ENCODE measurements at regions not wholly inside any gene's neighbourhood (a gene's known extent, or its start where the extent isn't known, plus 50 kb on each side); places are given as distances from the start of the nearest gene placed in this dataset.
"Not testable (repeated sequence)": the region's sequence is repeated elsewhere in the genome, so short reads cannot be mapped to it uniquely, and the experiment has no call there.

DNA sequence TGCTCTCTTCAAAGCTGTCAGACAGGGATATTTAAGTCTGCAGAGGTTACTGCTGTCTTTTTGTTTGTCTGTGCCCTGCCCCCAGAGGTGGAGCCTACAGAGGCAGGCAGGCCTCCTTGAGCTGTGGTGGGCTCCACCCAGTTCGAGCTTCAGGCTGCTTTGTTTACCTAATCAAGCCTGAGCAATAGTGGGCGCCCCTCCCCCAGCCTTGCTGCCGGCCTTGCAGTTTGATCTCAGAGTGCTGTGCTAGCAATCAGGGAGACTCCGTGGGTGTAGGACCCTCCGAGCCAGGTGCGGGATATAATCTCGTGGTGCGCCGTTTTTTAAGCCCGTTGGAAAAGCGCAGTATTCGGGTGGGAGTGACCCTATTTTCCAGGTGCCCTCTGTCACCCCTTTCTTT lies 217.3 kb upstream of the PLPP4 start:
- DNase-seq (ENCODE audit: low spot score), result peak; percentile 78
- peaks cover 20% of the 10 kb centered on the region for H3K9me3 Mint-ChIP-seq
- POLR2A ChIA-PET; ATAC-seq; H3K27me3 Mint-ChIP-seq (ENCODE audit: low read depth); H3K27ac Mint-ChIP-seq; H3K4me1 Mint-ChIP-seq; H3K36me3 Mint-ChIP-seq: not testable (repeated sequence)
- H3K4me3 Mint-ChIP-seq, result peak overlapping the region; percentile 47
- CTCF ChIA-PET, result interaction anchor here (0.9 kb wide), 1 partner anchor 18 kb away, joined by 3 read pairs; no protein-coding TSS in a partner anchor

DNA sequence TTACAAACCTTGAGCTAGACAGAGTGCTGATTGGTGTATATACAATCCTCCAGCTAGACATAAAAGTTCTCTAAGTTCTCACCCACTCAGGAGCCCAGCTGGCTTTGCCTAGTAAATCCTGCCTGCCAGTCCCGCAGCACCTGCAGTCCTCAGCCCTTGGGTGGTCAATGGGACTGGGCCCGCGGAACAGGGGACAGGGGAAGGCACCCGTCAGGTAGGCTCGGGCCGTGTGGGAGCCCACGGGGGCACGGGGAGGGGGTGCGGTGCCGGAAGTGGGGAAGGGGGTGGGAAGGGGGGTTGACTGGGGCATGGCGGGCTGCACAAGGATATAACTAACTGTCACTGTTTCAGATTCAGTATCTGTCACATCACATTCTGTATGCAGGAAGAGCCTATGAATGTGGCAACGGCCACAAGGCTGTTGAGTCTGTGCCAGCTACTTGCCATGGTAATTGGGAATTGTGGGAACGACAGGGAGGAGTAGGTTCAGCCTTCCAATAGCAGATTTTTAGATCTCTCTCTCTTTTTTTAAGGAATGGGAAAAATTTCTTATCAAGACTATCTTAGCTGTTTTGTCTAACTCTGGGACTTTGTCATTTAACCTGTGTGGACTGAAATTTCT lies 205.1 kb upstream of the PLPP4 start:
- Mint-ChIP-seq H3K4me1 (no peaks in the 10 kb centered on the region), H3K36me3 (no peaks in the 10 kb centered on the region), H3K27me3 (ENCODE audit: low read depth) (no peaks in the 10 kb centered on the region; the same call in 1 of the 2 replicates), H3K27ac (no peak overlapping the region), H3K4me3 (no peak overlapping the region), H3K9me3 (peaks cover 8% of the 10 kb centered on the region; the same call in 1 of the 2 replicates)
- CTCF ChIA-PET, result no interaction called here
- TF ChIP-seq TCF7 (CRISPR knock-in tag; IDR thresholded peaks at IDR 0.05; ENCODE audit: low read depth) (no peak), SOX15 (CRISPR knock-in tag; IDR thresholded peaks at IDR 0.05) (no peak), ZBTB21 (CRISPR knock-in tag; IDR thresholded peaks at IDR 0.05; ENCODE audit: borderline replicate concordance) (no peak), NR3C1 (CRISPR knock-in tag; conservative IDR thresholded peaks at IDR 0.05; ENCODE audit: low read depth) (no peak), NR2C2 (CRISPR knock-in tag; IDR thresholded peaks at IDR 0.05) (no peak), KAT7 (CRISPR knock-in tag; IDR thresholded peaks at IDR 0.05; ENCODE audit: borderline replicate concordance) (no peak), IRF2 (CRISPR knock-in tag; IDR thresholded peaks at IDR 0.05; ENCODE audit: borderline replicate concordance, low read depth) (no peak), TEAD1 (CRISPR knock-in tag; IDR thresholded peaks at IDR 0.05) (no peak), GABPB1 (CRISPR knock-in tag; IDR thresholded peaks at IDR 0.05) (no peak), NFE2L1 (CRISPR knock-in tag; IDR thresholded peaks at IDR 0.05) (no peak), CBFB (CRISPR knock-in tag; IDR thresholded peaks at IDR 0.05; ENCODE audit: low read depth) (no peak), JAZF1 (CRISPR knock-in tag; IDR thresholded peaks at IDR 0.05) (no peak)
- TF ChIP-seq, protein P1, sequence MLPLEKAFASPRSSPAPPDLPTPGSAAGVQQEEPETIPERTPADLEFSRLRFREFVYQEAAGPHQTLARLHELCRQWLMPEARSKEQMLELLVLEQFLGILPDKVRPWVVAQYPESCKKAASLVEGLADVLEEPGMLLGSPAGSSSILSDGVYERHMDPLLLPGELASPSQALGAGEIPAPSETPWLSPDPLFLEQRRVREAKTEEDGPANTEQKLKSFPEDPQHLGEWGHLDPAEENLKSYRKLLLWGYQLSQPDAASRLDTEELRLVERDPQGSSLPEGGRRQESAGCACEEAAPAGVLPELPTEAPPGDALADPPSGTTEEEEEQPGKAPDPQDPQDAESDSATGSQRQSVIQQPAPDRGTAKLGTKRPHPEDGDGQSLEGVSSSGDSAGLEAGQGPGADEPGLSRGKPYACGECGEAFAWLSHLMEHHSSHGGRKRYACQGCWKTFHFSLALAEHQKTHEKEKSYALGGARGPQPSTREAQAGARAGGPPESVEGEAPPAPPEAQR (CRISPR knock-in tag; IDR thresholded peaks at IDR 0.05), result no peak
- TF ChIP-seq, protein P2, sequence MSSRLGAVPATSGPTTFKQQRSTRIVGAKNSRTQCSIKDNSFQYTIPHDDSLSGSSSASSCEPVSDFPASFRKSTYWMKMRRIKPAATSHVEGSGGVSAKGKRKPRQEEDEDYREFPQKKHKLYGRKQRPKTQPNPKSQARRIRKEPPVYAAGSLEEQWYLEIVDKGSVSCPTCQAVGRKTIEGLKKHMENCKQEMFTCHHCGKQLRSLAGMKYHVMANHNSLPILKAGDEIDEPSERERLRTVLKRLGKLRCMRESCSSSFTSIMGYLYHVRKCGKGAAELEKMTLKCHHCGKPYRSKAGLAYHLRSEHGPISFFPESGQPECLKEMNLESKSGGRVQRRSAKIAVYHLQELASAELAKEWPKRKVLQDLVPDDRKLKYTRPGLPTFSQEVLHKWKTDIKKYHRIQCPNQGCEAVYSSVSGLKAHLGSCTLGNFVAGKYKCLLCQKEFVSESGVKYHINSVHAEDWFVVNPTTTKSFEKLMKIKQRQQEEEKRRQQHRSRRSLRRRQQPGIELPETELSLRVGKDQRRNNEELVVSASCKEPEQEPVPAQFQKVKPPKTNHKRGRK (CRISPR knock-in tag; IDR thresholded peaks at IDR 0.05; ENCODE audit: borderline replicate concordance), result no peak
- TF ChIP-seq, protein P3, sequence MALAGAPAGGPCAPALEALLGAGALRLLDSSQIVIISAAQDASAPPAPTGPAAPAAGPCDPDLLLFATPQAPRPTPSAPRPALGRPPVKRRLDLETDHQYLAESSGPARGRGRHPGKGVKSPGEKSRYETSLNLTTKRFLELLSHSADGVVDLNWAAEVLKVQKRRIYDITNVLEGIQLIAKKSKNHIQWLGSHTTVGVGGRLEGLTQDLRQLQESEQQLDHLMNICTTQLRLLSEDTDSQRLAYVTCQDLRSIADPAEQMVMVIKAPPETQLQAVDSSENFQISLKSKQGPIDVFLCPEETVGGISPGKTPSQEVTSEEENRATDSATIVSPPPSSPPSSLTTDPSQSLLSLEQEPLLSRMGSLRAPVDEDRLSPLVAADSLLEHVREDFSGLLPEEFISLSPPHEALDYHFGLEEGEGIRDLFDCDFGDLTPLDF (CRISPR knock-in tag; IDR thresholded peaks at IDR 0.05), result no peak
- TF ChIP-seq, protein P4, sequence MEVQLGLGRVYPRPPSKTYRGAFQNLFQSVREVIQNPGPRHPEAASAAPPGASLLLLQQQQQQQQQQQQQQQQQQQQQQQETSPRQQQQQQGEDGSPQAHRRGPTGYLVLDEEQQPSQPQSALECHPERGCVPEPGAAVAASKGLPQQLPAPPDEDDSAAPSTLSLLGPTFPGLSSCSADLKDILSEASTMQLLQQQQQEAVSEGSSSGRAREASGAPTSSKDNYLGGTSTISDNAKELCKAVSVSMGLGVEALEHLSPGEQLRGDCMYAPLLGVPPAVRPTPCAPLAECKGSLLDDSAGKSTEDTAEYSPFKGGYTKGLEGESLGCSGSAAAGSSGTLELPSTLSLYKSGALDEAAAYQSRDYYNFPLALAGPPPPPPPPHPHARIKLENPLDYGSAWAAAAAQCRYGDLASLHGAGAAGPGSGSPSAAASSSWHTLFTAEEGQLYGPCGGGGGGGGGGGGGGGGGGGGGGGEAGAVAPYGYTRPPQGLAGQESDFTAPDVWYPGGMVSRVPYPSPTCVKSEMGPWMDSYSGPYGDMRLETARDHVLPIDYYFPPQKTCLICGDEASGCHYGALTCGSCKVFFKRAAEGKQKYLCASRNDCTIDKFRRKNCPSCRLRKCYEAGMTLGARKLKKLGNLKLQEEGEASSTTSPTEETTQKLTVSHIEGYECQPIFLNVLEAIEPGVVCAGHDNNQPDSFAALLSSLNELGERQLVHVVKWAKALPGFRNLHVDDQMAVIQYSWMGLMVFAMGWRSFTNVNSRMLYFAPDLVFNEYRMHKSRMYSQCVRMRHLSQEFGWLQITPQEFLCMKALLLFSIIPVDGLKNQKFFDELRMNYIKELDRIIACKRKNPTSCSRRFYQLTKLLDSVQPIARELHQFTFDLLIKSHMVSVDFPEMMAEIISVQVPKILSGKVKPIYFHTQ (CRISPR knock-in tag; IDR thresholded peaks at IDR 0.05), result no peak
- TF ChIP-seq, protein P5, sequence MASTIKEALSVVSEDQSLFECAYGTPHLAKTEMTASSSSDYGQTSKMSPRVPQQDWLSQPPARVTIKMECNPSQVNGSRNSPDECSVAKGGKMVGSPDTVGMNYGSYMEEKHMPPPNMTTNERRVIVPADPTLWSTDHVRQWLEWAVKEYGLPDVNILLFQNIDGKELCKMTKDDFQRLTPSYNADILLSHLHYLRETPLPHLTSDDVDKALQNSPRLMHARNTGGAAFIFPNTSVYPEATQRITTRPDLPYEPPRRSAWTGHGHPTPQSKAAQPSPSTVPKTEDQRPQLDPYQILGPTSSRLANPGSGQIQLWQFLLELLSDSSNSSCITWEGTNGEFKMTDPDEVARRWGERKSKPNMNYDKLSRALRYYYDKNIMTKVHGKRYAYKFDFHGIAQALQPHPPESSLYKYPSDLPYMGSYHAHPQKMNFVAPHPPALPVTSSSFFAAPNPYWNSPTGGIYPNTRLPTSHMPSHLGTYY (CRISPR knock-in tag; IDR thresholded peaks at IDR 0.05), result no peak
- ATAC-seq, result no peak
- no peak for DNase-seq (ENCODE audit: low spot score)
- POLR2A ChIA-PET, result no interaction called here
